Suprapubic skin (tissue), 4 donors: ENCODE measurements at regions not wholly inside any gene's neighbourhood (a gene's known extent, or its start where the extent isn't known, plus 50 kb on each side); places are given as distances from the start of the nearest gene placed in this dataset.

ENCODE experiments used
- DNase-seq, 2 donors: peaks; one replicate each; pipeline ENCODE4 v3.0.0-alpha.2; 2019; ENCODE audit warnings: low spot score in 2 of 2
- H3K27ac ChIP-seq: fragments of 200-600 bp; sonication (generic); one replicate; pipeline ENCODE4 v1.5.1; 2019
- H3K27me3 ChIP-seq: fragments of 200-600 bp; sonication (generic); one replicate; pipeline ENCODE4 v1.5.1; 2019
- H3K36me3 ChIP-seq: fragments of 200-600 bp; sonication (generic); one replicate; pipeline ENCODE4 v1.5.1; 2019
- H3K4me1 ChIP-seq: fragments of 200-600 bp; sonication (generic); one replicate; pipeline ENCODE4 v1.5.1; 2019
- H3K4me3 ChIP-seq: fragments of 200-600 bp; sonication (generic); one replicate; pipeline ENCODE4 v1.5.1; 2019; ENCODE audit warnings: mild to moderate bottlenecking
- H3K9me3 ChIP-seq: fragments of 200-600 bp; sonication (generic); one replicate; pipeline ENCODE4 v1.5.1; 2019
- EP300 ChIP-seq: sonication (generic); formaldehyde crosslinking; IDR thresholded peaks from one replicate; pipeline ENCODE4 v1.6.1; 2017; ENCODE audit warnings: antibody characterized with exemption
- POLR2A ChIP-seq, 2 donors: fragments of 450-650 bp; IDR thresholded peaks; one replicate each; pipeline ENCODE4 v1.6.1; 2017; ENCODE audit warnings: antibody characterized with exemption in 2 of 2, mild to moderate bottlenecking in 2 of 2, moderate library complexity in 2 of 2
- POLR2AphosphoS5 ChIP-seq, 3 donors: sonication (generic); formaldehyde crosslinking; IDR thresholded peaks; one replicate each; pipeline ENCODE4 v1.6.1; 2017; ENCODE audit warnings: antibody characterized with exemption in 3 of 3
- WGBS: methylation state at CpG from one replicate; pipeline ENCODE4 v1.1.5; 2018; 5-methylcytosine and 5-hydroxymethylcytosine counted together
- TF ChIP-seq, protein P1 (sequence below), 2 donors: fragments of 200-600 bp in 1 of 2; fragments of 450-650 bp in 1 of 2; sonication (generic) in 1 of 2; IDR thresholded peaks; one replicate each; pipeline ENCODE4 v1.5.1; 2016 to 2019; ENCODE audit warnings: antibody characterized with exemption in 2 of 2, mild to moderate bottlenecking in 1 of 2, moderate library complexity in 1 of 2

DNA sequence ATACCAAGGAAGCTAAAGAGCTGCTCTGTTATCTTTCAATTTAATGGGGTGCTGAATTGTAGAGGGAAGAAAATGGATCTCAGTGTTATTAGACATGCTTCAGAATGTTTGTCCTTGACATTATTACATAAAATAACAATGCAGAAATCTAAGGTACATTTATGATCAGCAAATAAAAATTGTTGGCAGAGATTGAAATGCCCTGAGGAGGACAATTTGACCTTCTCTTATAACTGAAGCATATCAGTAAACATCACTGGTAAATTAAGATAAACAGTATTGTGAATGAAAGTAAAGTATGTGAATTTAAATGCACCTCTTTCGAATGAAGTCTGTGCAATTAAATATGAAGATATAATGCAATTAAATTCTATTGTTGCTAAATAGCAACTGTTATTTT lies 1362.1 kb upstream of the ATXN8OS start:
- WGBS = 86% methylated on average over 1 of the region's 1 CpG
- Histone ChIP-seq H3K27me3 (no peaks in the 10 kb centered on the region), H3K9me3 (no peaks in the 10 kb centered on the region), H3K4me3 (no peak overlapping the region), H3K36me3 (no peaks in the 10 kb centered on the region), H3K27ac (no peak overlapping the region), H3K4me1 (no peaks in the 10 kb centered on the region)
- no peak for TF ChIP-seq EP300
- no peak for DNase-seq

DNA sequence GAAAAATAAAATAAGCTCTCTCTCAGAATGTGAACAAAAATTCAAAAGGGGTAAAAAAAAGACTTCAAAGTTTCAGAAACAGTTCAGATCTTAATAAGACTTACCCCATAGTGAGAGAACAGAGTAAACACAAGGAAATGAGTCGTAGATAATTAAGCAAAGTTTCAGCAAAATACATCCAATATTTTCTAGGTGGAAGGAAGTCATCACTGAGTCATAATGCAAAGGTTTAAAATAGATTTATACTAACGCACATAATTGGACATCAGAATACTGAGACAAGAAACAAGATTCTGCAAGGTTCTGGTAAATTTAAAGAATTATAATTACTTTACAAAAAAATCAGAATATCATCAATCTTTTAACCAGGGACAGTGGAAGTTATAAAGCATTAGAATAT lies 1370.7 kb upstream of the ATXN8OS start:
- DNase-seq = no peak
- no peaks in the 10 kb centered on the region for H3K36me3 ChIP-seq
- no peaks in the 10 kb centered on the region for H3K4me1 ChIP-seq
- WGBS = 47% methylated on average over 2 of the region's 2 CpGs
- no peaks in the 10 kb centered on the region for H3K9me3 ChIP-seq
- H3K27ac ChIP-seq = no peak overlapping the region
- H3K27me3 ChIP-seq = no peaks in the 10 kb centered on the region
- TF ChIP-seq, protein P1, sequence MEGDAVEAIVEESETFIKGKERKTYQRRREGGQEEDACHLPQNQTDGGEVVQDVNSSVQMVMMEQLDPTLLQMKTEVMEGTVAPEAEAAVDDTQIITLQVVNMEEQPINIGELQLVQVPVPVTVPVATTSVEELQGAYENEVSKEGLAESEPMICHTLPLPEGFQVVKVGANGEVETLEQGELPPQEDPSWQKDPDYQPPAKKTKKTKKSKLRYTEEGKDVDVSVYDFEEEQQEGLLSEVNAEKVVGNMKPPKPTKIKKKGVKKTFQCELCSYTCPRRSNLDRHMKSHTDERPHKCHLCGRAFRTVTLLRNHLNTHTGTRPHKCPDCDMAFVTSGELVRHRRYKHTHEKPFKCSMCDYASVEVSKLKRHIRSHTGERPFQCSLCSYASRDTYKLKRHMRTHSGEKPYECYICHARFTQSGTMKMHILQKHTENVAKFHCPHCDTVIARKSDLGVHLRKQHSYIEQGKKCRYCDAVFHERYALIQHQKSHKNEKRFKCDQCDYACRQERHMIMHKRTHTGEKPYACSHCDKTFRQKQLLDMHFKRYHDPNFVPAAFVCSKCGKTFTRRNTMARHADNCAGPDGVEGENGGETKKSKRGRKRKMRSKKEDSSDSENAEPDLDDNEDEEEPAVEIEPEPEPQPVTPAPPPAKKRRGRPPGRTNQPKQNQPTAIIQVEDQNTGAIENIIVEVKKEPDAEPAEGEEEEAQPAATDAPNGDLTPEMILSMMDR (IDR thresholded peaks at IDR 0.05) = no peak
- no peak for TF ChIP-seq EP300
- TF ChIP-seq POLR2A (IDR thresholded peaks at IDR 0.05) = no peak
- TF ChIP-seq POLR2AphosphoS5 (IDR thresholded peaks at IDR 0.05) = no peak
- H3K4me3 ChIP-seq = no peak overlapping the region

DNA sequence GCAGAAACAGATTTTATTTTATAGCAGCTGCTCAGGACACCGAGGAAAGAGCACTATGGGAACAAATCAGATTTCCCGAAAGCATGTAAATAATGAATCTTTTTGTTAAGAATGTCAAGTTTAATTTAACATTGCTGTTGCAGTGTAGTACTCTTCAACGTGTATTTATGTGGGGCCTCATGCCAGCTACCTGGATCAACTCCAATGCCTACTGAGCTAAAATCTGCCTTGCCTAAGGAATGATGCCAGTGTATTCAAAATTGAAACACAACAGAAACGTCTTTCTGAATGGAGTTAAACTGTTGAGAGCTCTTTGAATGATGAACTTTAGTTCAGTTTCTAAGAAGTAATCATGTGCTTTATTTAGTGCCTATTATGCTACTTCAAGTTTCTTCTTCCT lies 1379.8 kb upstream of the ATXN8OS start:
- DNase-seq = no peak
- Histone ChIP-seq H3K27ac (no peak overlapping the region), H3K4me1 (no peaks in the 10 kb centered on the region), H3K4me3 (no peak overlapping the region), H3K9me3 (peaks cover 5% of the 10 kb centered on the region), H3K36me3 (no peaks in the 10 kb centered on the region), H3K27me3 (no peaks in the 10 kb centered on the region)
- TF ChIP-seq, protein P1 (IDR thresholded peaks at IDR 0.05) = no peak
- no peak for TF ChIP-seq EP300
- no peak for TF ChIP-seq POLR2A (IDR thresholded peaks at IDR 0.05)
- TF ChIP-seq POLR2AphosphoS5 (IDR thresholded peaks at IDR 0.05) = no peak
- 51% methylated on average over 4 of the region's 4 CpGs for WGBS

DNA sequence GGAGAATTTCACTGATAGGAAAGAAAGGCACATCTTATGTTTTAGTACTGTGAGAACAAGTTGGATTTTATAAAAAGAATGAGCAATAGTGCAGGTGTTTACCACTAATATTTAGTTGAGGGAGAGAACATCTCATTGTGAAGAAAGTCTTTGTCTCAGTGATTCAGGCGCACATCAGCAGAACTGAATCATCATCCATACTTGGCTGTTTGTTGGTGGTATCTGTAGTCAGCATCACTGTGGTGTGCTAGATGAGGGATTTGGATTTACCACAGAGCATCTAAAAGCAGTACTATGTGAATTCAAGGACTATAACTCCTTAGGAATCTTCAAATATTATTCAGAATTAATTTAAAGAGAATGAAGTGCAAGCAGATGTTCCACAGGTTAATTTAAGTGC lies 1380.5 kb upstream of the ATXN8OS start:
- WGBS = 94% methylated on average over 1 of the region's 1 CpG
- Histone ChIP-seq H3K4me1 (no peaks in the 10 kb centered on the region), H3K27me3 (no peaks in the 10 kb centered on the region)

DNA sequence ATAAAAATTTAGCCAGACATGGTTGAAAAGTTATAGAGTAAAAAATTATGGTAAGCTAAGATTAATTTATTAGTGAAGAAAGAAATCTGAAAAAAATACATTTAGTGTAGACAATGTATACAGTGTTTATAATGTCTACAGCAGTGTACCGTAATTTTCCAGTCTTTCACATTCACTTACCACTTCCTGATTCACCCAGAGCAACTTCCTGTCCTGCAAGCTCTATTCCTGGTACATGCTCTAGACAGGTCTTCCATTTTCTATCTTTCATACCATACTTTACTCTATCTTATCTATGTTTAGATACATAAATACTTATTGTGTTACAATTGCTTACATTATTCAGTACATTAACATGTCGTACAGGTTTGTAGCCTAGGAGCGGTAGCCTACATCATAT lies 1387.8 kb upstream of the ATXN8OS start:
- TF ChIP-seq EP300 (no peak), POLR2AphosphoS5 (IDR thresholded peaks at IDR 0.05) (no peak), POLR2A (IDR thresholded peaks at IDR 0.05) (no peak)
- TF ChIP-seq, protein P1 (IDR thresholded peaks at IDR 0.05) = no peak
- H3K4me3 ChIP-seq = no peak overlapping the region
- H3K4me1 ChIP-seq = no peaks in the 10 kb centered on the region
- H3K36me3 ChIP-seq = no peaks in the 10 kb centered on the region
- WGBS = 96% methylated on average over 3 of the region's 3 CpGs
- H3K27me3 ChIP-seq = no peaks in the 10 kb centered on the region
- no peaks in the 10 kb centered on the region for H3K9me3 ChIP-seq
- no peak overlapping the region for H3K27ac ChIP-seq
- DNase-seq = no peak

More for the DNA sequence above, 1380.5 kb upstream of the ATXN8OS start:
- Histone ChIP-seq H3K9me3 (peaks cover 5% of the 10 kb centered on the region), H3K27ac (no peak overlapping the region), H3K36me3 (no peaks in the 10 kb centered on the region), H3K4me3 (no peak overlapping the region)
- DNase-seq = no peak
- TF ChIP-seq POLR2A (IDR thresholded peaks at IDR 0.05) = no peak
- no peak for TF ChIP-seq POLR2AphosphoS5 (IDR thresholded peaks at IDR 0.05)
- TF ChIP-seq, protein P1 (IDR thresholded peaks at IDR 0.05) = no peak
- no peak for TF ChIP-seq EP300

DNA sequence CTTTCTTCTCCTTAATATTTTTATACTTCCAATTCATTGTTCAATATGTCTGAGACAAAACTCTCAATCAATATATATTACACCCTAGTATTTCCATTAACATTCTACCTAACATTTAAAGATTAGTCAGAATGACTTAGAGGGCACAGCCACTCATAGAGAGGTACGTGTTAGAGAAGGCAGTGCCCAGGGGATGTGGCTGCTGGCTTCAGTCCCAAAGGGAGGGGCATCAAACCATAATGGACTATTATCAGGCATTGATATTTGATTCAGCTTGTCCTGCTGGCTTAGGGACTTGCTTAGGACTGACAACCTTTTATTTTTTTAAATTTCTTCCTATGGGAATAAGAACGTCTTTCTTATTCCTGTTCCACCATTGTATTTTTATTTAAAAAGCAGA lies 1392.0 kb upstream of the ATXN8OS start:
- H3K4me1 ChIP-seq = no peaks in the 10 kb centered on the region
- DNase-seq = no peak
- WGBS = 56% methylated on average over 2 of the region's 2 CpGs
- H3K4me3 ChIP-seq = no peak overlapping the region
- H3K9me3 ChIP-seq = peaks cover 3% of the 10 kb centered on the region
- H3K27me3 ChIP-seq = no peaks in the 10 kb centered on the region
- TF ChIP-seq POLR2AphosphoS5 (IDR thresholded peaks at IDR 0.05) = no peak
- H3K27ac ChIP-seq = no peak overlapping the region
- H3K36me3 ChIP-seq = no peaks in the 10 kb centered on the region
